ENCODE measurements at regions not wholly inside any gene's neighbourhood (a gene's known extent, or its start where the extent isn't known, plus 50 kb on each side); places are given as distances from the start of the nearest gene placed in this dataset.
"Not testable (repeated sequence)": the region's sequence is repeated elsewhere in the genome, so short reads cannot be mapped to it uniquely, and the experiment has no call there.

DNA sequence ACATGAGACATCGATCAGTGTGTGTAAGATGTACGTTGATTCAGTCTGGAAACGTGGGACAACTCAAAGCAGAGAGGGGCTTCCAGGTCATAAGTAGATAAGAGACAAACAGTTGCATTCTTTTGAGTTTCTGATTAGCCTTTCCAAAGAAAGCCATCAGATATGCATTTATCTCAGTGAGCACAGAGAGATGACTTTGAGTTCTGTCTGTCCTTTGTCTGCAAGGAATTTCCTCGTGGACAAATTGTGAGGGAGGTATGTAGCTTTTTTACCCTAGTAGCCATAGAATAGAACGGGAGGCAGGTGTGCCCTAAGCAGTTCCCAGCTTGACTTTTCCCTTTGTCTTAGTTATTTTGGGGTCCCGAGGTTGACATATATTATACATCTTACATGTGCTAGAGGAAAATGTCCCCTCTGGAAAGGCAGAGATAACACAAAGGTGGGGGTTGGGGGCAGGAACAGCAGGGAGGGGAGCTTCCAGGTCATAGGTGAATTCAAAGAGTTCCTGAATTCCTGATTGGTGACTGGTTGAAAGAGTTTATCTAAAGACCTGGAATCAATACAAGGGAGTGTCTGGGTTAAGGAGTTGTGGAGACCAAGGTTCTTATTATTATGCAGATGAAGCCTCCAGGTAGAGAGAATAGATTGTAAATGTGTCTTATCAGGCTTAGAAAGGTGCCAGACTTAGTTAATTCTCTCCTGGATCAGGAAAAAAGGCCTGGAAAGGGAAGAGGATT is 237.0 kb downstream of the NFATC2 start:
- no peak for DNase-seq

GRCh38 chr20:51303731-51304670 is 238.5 kb downstream of the NFATC2 start:
- no peak for DNase-seq

GRCh38 chr20:51301026-51301425 is 241.5 kb downstream of the NFATC2 start:
- DNase-seq, result no peak

GRCh38 chr20:51300104-51300503 is 242.4 kb downstream of the NFATC2 start:
- no peak for DNase-seq

GRCh38 chr20:51299413-51299812 is 243.1 kb downstream of the NFATC2 start:
- DNase-seq, result no peak

GRCh38 chr20:51298141-51298749 is 244.3 kb downstream of the NFATC2 start:
- no peak for DNase-seq

- DNase-seq, result no peak
These were observed 254.7 kb downstream of the NFATC2 start for GRCh38 chr20:51287628-51288413.

GRCh38 chr20:51286758-51287157 is 255.8 kb downstream of the NFATC2 start:
- no peak for DNase-seq

GRCh38 chr20:51285684-51286083 is 256.8 kb downstream of the NFATC2 start:
- no peak for DNase-seq

DNA sequence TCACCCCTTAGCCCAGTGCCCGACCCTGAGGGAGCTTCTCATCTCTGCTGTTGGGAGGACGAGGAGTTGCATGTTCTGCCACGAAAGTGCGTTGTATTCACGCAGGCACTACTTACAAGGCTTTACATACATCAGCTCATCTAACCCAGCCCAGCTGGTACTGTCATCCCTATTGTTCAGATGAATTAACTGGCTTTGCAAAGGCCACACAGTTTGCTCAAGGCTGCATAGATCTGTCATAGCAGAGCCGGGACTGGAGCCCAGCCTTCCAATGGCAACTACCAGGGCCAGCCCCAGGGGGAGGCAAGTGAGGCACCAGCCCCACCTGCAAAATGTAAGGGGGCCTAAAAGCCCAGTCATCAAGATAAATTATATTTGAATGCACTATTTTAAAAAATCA is 257.6 kb downstream of the NFATC2 start:
- no peak for DNase-seq

DNA sequence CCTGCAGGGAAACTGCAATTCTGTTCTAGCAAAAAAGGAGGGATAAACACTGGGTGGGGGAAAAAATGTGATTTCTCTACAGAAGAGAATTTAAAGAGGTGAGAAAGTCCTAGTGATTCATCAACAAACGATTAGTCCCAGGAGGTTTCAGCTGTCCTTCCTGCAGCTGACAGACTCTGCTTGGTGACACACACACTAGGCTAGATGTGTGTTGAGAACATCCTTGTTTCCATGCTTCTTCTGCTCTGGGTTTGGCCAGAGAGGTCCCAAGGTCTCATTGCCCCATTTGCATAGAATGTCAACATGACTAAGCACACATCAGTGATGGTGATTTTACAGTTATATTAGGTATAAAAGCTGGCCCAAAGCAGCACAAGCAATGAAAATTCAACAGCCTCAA is 258.3 kb downstream of the NFATC2 start:
- DNase-seq, result no peak

DNA sequence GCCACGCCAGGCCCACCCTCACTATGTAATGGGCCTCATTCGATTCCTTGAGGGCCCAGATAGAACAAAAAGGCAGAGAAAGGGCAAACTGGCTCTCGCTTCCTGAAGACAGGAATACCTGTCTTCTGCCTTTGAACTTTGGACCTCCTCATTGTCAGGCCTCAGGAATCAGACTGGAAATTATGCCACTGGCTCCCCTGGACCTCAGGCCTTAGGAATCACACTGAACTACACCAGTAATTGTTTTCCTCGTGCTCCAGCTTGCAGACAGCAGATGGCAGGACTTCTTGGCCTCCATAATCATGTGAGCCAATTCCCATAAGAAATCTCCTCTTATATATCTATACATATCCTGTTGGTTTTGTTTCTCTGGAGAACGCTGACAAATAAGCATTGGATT is 258.6 kb upstream of the KCNG1 start:
- DNase-seq, result no peak

DNA sequence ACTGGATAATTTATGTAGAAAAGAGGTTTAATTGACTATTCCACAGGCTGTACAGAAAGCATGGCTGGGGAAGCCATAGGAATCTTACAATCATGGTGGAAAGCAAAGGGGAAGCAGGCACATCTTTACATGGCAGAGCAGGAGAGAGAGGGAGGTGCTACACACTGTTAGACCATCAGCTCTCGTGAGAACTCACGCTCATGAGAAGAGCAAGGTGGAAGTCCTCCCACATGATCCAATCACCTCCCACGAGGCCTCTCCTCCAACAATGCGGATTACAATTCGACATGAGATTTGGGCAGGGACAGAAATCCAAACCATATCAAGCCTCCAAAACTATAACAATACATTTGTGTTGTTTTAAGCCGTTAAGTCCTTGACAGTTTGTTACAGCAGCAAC is 257.1 kb upstream of the KCNG1 start:
- no peak for DNase-seq

- no peak for DNase-seq
These were observed 255.1 kb upstream of the KCNG1 start for GRCh38 chr20:51277961-51278360.

DNA sequence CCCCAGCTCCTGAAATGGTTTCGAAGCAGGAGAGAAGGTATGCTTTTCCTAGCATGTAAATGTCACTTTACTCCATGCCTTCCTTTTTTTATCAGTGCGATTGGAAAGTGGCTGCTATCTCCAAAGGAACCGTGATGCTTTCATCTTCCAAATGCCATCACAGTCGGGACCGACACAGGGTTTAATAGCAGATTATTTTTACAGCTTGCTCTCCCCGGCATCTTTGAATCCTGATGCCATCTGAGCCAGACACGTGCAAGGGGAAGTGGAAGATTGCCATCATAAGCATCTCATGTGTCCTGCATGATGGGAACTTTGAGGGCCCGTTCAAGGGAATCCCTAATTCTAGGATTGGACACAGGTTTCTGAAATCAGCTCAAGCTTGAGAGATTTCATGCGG is 253.4 kb upstream of the KCNG1 start:
- no peak for DNase-seq

- DNase-seq, result no peak
These were observed 252.9 kb upstream of the KCNG1 start for GRCh38 chr20:51275826-51276225.

GRCh38 chr20:51275181-51275580 is 252.3 kb upstream of the KCNG1 start:
- DNase-seq, result no peak

DNA sequence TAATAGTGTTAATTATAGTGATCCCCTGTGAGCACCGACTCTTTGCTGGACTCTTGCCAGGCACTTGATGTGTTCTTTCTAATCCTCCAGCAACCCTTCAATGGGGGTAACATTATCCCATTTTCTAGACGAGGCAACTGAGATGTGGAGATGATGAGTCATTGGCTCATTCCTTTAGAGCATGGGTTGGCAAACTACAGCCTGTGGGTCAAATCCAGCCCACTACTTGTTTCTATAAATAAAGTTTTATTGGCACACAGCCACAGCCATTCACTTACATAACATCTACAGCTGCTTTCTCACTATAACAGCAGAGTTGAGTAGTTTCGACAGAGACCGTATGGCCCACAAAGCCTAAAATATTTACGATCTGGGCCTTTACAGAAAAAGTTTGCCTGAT is 249.5 kb upstream of the KCNG1 start:
- DNase-seq, result no peak

- DNase-seq, result no peak
These were observed 249.0 kb upstream of the KCNG1 start for GRCh38 chr20:51271931-51272330.

GRCh38 chr20:51271289-51271688 is 248.4 kb upstream of the KCNG1 start:
- DNase-seq, result not testable (repeated sequence)

GRCh38 chr20:51269671-51270070 is 246.8 kb upstream of the KCNG1 start:
- no peak for DNase-seq

DNA sequence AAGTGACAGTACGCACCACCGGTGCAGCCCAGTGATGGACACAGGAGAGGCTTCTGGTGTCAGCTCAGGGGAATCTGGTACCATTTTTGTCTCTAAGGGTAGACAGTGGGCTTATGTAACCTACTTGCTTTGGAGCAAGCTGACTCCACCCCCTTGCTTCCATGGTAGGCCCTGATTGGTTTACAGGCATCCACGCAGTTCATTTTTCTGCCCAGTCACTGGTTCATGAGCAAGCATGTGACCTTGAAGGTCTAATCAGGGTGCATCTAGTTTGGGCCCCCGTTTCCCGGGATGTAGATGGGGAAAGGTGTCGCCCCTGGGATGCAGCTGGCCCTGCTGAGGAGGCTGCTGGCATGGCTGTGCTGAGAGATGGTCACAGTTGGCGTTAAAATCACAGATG is 244.8 kb upstream of the KCNG1 start:
- no peak for DNase-seq

DNA sequence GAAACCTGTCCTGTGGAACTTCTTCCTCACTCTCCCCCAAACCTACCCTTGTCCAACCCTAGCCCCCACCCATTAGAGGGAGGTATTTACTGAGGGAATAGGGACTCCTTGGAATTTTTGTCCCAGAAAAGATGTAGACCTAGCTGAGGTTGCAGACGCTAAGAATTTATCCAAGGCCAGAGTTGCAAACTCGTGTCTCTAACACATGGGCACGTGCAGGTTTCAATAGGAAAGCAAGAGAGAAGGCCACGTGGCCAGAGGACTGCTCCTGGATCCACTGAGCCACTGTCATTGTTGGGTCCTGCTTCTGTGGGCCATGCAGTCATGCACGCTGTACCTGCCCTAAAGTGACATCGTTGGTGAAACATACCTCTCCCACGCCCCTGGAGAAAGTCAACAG is 243.4 kb upstream of the KCNG1 start:
- DNase-seq, result no peak

Data from right hindlimb (tissue), 1 donor.